Keratinocyte (primary cell): ENCODE measurements at regions not wholly inside any gene's neighbourhood (a gene's known extent, or its start where the extent isn't known, plus 50 kb on each side); places are given as distances from the start of the nearest gene placed in this dataset.

Source experiments
- DNase-seq: peaks from one replicate; pipeline ENCODE4 v3.0.0-alpha.2; 2011; ENCODE audit warnings: low read depth, missing footprints, low spot score
- FAIRE-seq: peaks from 2 replicates; lab custom pipeline; 2011; peaks lifted over from hg19 to GRCh38; lab: Jason Lieb, UNC
- H2AFZ ChIP-seq: 2 replicates; pipeline ENCODE4 v1.6.0; 2012; ENCODE audit warnings: low read length, control low read depth, inconsistent platforms; ENCODE audit not compliant: control insufficient read depth
- H3K27ac ChIP-seq: 2 replicates; pipeline ENCODE4 v1.5.1; 2011; ENCODE audit warnings: low read length; ENCODE audit not compliant: control insufficient read depth, insufficient read depth
- H3K27me3 ChIP-seq: 3 replicates; pipeline ENCODE4 v1.6.0; 2011; ENCODE audit warnings: low read length; ENCODE audit not compliant: control insufficient read depth, insufficient read depth; ENCODE audit errors: extremely low read depth
- H3K36me3 ChIP-seq, 2 experiments: 2 replicates in 1 of 2; 3 replicates in 1 of 2; pipeline ENCODE4 v1.5.1; 2011; ENCODE audit warnings: low read length in 2 of 2, mild to moderate bottlenecking in 1 of 2; ENCODE audit not compliant: control insufficient read depth in 2 of 2, insufficient read depth in 2 of 2; ENCODE audit errors: extremely low read depth in 1 of 2
- H3K4me1 ChIP-seq: 3 replicates; pipeline ENCODE4 v1.5.1; 2011; ENCODE audit warnings: low read length; ENCODE audit not compliant: control insufficient read depth, insufficient read depth; ENCODE audit errors: extremely low read depth
- H3K4me2 ChIP-seq: 3 replicates; pipeline ENCODE4 v1.6.0; 2011; ENCODE audit warnings: low read depth, low read length; ENCODE audit not compliant: control insufficient read depth, insufficient read depth; ENCODE audit errors: extremely low read depth
- H3K4me3 ChIP-seq, 3 experiments: fragments of 200-600 bp in 1 of 3; sonication (generic) in 1 of 3; 2 replicates in 2 of 3; 3 replicates in 1 of 3; pipeline ENCODE4 v1.5.1; 2011 to 2016; ENCODE audit warnings: low read length in 3 of 3, mild to moderate bottlenecking in 3 of 3, control low read depth in 2 of 3, inconsistent platforms in 1 of 3, low read depth in 1 of 3, mixed read lengths in 1 of 3, mixed run types in 1 of 3, moderate library complexity in 1 of 3; ENCODE audit not compliant: control insufficient read depth in 2 of 3, insufficient read depth in 2 of 3; ENCODE audit errors: extremely low read depth in 1 of 3
- H3K79me2 ChIP-seq: 2 replicates; pipeline ENCODE4 v1.6.0; 2012; ENCODE audit warnings: low read length; ENCODE audit not compliant: control insufficient read depth, insufficient read depth
- H3K9ac ChIP-seq: 3 replicates; pipeline ENCODE4 v1.6.0; 2011; ENCODE audit warnings: low read length; ENCODE audit not compliant: control insufficient read depth, insufficient read depth; ENCODE audit errors: extremely low read depth
- H3K9me1 ChIP-seq: 3 replicates; pipeline ENCODE4 v1.6.0; 2011; ENCODE audit warnings: low read length; ENCODE audit not compliant: control insufficient read depth, insufficient read depth; ENCODE audit errors: extremely low read depth
- H3K9me3 ChIP-seq: 2 replicates; pipeline ENCODE4 v1.5.1; 2012; ENCODE audit warnings: low read depth, low read length; ENCODE audit not compliant: control insufficient read depth
- H4K20me1 ChIP-seq: 3 replicates; pipeline ENCODE4 v1.6.0; 2011; ENCODE audit warnings: low read length; ENCODE audit not compliant: control insufficient read depth, insufficient read depth; ENCODE audit errors: extremely low read depth
- EZH2 ChIP-seq: IDR thresholded peaks from one replicate; pipeline ENCODE4 v1.6.1; 2012; ENCODE audit warnings: inconsistent platforms, mild to moderate bottlenecking, low read length, moderate library complexity
- dilution Hi-C: fragments of 300-500 bp; cut with MboI; formaldehyde crosslinking; loops from one replicate; pipeline ENCODE4 v1.7.0; 2020; ENCODE audit warnings: low sequenced_read_pairs; ENCODE audit not compliant: extremely low pct_ligation_motif_present
- TF ChIP-seq, protein P1 (sequence below), 3 experiments: IDR thresholded peaks in 1 of 3; conservative IDR thresholded peaks in 1 of 3; optimal IDR thresholded peaks in 1 of 3; 2 replicates in 2 of 3; 3 replicates in 1 of 3; pipeline versions ENCODE3 to v1.5.1; 2011; ENCODE audit warnings: low read length in 3 of 3, mild to moderate bottlenecking in 3 of 3, moderate library complexity in 2 of 3, control low read depth in 1 of 3, inconsistent platforms in 1 of 3; ENCODE audit not compliant: insufficient read depth in 2 of 3; ENCODE audit errors: extremely low read depth in 1 of 3

GRCh38 chr3:16821053-16821452 is 63.7 kb upstream of the PLCL2 start:
- FAIRE-seq, result no peak
- Histone ChIP-seq H3K9ac (no peak overlapping the region), H3K4me1 (no peaks in the 10 kb centered on the region), H3K27ac (no peak overlapping the region), H2AFZ (no peak overlapping the region), H3K36me3 (no peaks in the 10 kb centered on the region), H3K9me3 (no peaks in the 10 kb centered on the region), H3K79me2 (no peaks in the 10 kb centered on the region), H3K27me3 (no peaks in the 10 kb centered on the region), H4K20me1 (no peaks in the 10 kb centered on the region), H3K9me1 (no peaks in the 10 kb centered on the region), H3K4me2 (no peak overlapping the region), H3K4me3 (no peak overlapping the region)
- dilution Hi-C loops, result no loop called here
- no peak for DNase-seq
- TF ChIP-seq EZH2, result no peak
- TF ChIP-seq, protein P1, sequence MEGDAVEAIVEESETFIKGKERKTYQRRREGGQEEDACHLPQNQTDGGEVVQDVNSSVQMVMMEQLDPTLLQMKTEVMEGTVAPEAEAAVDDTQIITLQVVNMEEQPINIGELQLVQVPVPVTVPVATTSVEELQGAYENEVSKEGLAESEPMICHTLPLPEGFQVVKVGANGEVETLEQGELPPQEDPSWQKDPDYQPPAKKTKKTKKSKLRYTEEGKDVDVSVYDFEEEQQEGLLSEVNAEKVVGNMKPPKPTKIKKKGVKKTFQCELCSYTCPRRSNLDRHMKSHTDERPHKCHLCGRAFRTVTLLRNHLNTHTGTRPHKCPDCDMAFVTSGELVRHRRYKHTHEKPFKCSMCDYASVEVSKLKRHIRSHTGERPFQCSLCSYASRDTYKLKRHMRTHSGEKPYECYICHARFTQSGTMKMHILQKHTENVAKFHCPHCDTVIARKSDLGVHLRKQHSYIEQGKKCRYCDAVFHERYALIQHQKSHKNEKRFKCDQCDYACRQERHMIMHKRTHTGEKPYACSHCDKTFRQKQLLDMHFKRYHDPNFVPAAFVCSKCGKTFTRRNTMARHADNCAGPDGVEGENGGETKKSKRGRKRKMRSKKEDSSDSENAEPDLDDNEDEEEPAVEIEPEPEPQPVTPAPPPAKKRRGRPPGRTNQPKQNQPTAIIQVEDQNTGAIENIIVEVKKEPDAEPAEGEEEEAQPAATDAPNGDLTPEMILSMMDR (optimal IDR thresholded peaks at IDR 0.05 in 1 of 3, IDR thresholded peaks at IDR 0.05 in 1 of 3, conservative IDR thresholded peaks at IDR 0.05 in 1 of 3; ENCODE audit: extremely low read depth in 1 of 3, insufficient read depth in 2 of 3, low read length in 3 of 3), result no peak

DNA sequence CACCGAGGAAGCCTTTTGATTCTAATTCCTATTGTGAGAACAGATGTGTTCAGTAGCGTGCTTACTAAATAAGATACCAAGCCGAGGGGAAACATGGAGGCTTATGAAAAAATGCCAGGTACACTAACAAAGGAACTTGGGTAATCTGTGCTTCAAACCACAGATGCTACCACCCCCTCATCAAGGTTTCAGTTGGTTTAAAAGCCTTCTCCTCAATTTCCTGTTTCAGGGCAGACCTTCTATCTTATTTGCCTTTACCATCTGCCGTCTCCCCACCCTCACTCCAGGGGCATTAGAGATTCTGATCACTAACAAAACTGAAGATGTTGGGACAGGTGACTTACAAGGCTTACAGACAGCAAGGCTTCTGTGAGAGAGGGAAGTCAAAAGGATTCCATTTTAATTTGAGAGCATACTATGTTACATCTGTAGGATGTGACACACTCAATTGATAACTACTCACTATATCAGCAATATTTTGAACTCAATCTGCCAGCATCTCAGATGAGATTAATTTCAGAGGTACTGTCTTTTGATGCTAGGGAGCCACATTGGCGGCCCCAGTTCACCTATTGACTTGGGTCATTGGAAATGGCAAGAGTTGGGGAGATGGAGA is 60.6 kb upstream of the PLCL2 start:
- H2AFZ ChIP-seq, result no peak overlapping the region
- no peak overlapping the region for H3K27ac ChIP-seq
- DNase-seq (no peak), FAIRE-seq (no peak)
- no peaks in the 10 kb centered on the region for H4K20me1 ChIP-seq
- H3K4me2 ChIP-seq, result no peak overlapping the region
- no peak overlapping the region for H3K9ac ChIP-seq
- H3K9me1 ChIP-seq, result no peaks in the 10 kb centered on the region
- H3K9me3 ChIP-seq, result no peaks in the 10 kb centered on the region
- TF ChIP-seq, protein P1 (optimal IDR thresholded peaks at IDR 0.05 in 1 of 3, IDR thresholded peaks at IDR 0.05 in 1 of 3, conservative IDR thresholded peaks at IDR 0.05 in 1 of 3; ENCODE audit: extremely low read depth in 1 of 3, insufficient read depth in 2 of 3, low read length in 3 of 3), result no peak
- TF ChIP-seq EZH2, result no peak
- dilution Hi-C loops, result no loop called here
- no peaks in the 10 kb centered on the region for H3K79me2 ChIP-seq
- H3K4me3 ChIP-seq, result no peak overlapping the region
- H3K36me3 ChIP-seq, result no peaks in the 10 kb centered on the region
- no peaks in the 10 kb centered on the region for H3K4me1 ChIP-seq
- no peaks in the 10 kb centered on the region for H3K27me3 ChIP-seq
